ENCODE measurements at regions not wholly inside any gene's neighbourhood (a gene's known extent, or its start where the extent isn't known, plus 50 kb on each side); places are given as distances from the start of the nearest gene placed in this dataset.

- no peak for DNase-seq
These were observed 240.1 kb upstream of the HDAC4 start for GRCh38 chr2:239640676-239641578.

GRCh38 chr2:239640210-239640609 is 239.4 kb upstream of the HDAC4 start:
- DNase-seq, result no peak

- DNase-seq, result no peak
These were observed 238.8 kb upstream of the HDAC4 start for GRCh38 chr2:239639421-239640185.

GRCh38 chr2:239638376-239638775 is 237.6 kb upstream of the HDAC4 start:
- DNase-seq, result no peak

- no peak for DNase-seq
These were observed 236.0 kb upstream of the HDAC4 start for GRCh38 chr2:239636808-239637207.

GRCh38 chr2:239634769-239635168 is 233.9 kb upstream of the HDAC4 start:
- DNase-seq, result no peak

GRCh38 chr2:239630618-239631286 is 229.9 kb upstream of the HDAC4 start:
- peak; percentile 68 for DNase-seq

GRCh38 chr2:239629926-239630617 is 229.3 kb upstream of the HDAC4 start:
- DNase-seq, result no peak

GRCh38 chr2:239626961-239627592 is 226.3 kb upstream of the HDAC4 start:
- DNase-seq, result peak; percentile 18

GRCh38 chr2:239625971-239626734 is 225.3 kb upstream of the HDAC4 start:
- DNase-seq, result no peak

- no peak for DNase-seq
These were observed 224.5 kb upstream of the HDAC4 start for GRCh38 chr2:239625156-239625845.

- no peak for DNase-seq
These were observed 220.8 kb upstream of the HDAC4 start for GRCh38 chr2:239621611-239622010.

- DNase-seq, result no peak
These were observed 218.5 kb upstream of the HDAC4 start for GRCh38 chr2:239619369-239619768.

GRCh38 chr2:239616729-239617128 is 215.9 kb upstream of the HDAC4 start:
- no peak for DNase-seq

GRCh38 chr2:239612133-239612532 is 211.3 kb upstream of the HDAC4 start:
- no peak for DNase-seq

GRCh38 chr2:239611222-239611795 is 210.5 kb upstream of the HDAC4 start:
- DNase-seq, result no peak

GRCh38 chr2:239610457-239611221 is 209.8 kb upstream of the HDAC4 start:
- DNase-seq, result no peak

GRCh38 chr2:239609607-239610310 is 208.9 kb upstream of the HDAC4 start:
- no peak for DNase-seq

- DNase-seq, result no peak
These were observed 208.3 kb upstream of the HDAC4 start for GRCh38 chr2:239609162-239609561.

Data from fibroblast of upper back skin (primary cell).